ENCODE measurements at regions not wholly inside any gene's neighbourhood (a gene's known extent, or its start where the extent isn't known, plus 50 kb on each side); places are given as distances from the start of the nearest gene placed in this dataset.

DNA sequence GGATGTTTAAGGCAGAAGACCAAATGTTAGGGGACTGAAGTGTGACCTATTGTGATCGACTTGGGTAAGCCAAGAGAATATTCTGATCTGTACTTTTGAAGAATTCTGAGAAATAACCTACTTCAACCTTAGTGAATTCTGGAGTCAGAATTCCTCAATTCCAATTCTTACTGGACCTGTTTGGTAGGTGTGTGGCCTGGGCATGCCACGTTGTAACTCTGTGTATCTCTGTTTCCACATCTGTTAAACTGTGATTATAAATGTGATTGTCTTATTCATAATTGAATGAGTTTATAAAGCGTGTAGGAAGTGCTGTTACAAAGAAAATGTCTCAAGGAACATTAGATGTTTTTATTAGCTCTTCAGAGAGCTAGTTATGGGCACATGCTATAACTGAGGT is 64.5 kb downstream of the TUSC1 start:
- DNase-seq: no peak

DNA sequence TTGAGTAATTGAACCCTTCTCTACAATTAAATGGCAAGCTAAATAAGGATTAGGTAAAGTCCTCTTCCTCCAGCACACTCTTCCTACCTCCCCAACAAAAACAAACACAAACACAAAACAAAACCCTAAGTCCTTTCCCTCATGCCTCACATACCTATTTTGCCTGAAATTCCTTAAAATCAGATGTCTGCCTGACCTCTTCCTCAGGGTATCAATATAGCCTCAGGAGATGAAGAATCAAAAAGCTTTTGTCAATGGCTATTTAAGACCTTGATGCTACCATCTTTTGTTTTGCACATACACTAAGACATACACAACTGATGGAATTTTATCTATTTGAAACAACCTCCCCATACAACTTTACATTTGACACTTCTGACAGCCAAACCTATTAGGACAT is 75.1 kb downstream of the TUSC1 start:
- DNase-seq: no peak

DNA sequence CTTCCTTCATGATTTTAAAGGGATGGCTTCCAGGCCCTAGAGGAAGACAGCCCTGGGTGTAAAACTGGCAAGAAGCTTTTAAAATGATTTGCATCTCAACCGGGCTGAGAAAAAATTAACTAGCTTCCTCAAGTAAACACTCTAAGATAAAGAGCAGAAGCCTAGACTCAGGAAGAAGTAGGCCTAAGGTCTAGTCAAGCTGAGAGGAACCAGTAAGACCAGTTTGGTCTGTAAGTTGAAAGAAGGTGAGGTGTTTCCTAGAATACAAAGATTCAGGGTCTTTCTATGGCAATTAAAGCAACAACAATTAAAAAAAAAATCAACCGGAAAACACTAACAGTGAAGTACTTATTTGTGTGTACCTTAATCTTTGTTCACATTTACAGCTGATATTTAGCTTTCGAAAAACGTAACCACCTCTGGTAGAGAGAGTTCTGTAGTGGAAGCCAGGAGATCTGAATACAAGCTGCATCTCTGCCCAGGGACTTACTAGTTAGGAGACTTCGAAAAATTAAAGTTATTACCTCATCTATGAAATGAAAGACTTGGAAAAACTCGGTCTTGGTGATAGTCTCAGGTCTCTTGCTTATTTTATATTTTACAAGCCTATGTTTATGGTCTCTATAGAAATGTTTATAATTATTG is 75.7 kb downstream of the TUSC1 start:
- no peak for DNase-seq

DNA sequence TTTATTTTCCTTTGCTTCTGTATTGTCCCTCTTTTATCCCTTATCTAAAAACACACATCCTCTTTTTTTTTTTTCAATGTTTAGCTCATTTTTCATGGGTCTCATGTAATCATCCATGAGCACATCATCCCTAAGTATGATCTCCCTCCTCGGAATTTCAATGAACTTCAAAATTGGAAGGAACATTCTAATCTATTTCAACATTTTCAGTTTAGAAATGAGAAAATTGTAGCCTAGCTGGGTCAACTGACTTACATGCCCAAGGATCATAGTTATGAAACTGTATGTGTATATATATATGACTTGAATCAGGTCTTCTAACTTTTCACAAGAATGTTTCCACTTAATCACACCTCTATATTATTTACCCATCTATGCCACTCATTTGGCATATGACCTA is 77.7 kb downstream of the TUSC1 start:
- DNase-seq: no peak

DNA sequence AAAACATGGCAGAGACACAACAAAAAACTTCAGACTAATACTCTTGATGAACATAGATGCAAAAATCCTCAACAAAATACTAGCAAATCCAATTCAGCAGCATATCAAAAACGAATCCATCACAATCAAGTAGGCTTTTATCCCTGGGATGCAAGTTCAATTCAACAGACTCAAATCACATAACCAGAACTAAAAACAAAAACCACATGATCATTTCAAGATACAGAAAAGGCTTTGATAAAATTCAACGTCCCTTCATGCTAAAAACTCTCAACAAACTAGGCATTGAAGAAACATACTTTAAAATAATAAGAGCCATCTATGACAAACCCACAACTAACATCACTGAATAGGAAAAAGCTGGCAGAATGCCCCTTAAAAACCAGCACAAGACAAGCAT is 93.6 kb downstream of the TUSC1 start:
- no peak for DNase-seq

DNA sequence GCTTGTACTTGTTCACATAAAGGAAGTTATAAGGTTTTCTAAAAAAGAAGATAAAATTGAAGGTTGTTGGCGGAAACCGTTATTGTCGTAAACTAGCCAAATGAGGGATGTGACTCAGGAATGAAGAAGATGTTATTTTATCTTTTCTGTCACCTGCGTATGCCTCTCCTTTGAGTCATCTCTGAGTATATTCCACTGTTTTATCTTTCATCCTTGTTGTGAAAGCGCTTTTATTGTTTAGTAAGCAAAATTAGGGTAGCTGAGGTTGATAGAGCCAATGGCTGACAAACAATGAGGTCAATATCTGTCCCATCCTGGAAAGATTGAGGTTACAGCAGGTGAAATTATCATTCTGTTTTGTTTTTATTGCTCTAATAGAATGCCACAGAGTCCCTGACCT is 105.0 kb downstream of the TUSC1 start:
- DNase-seq: no peak

DNA sequence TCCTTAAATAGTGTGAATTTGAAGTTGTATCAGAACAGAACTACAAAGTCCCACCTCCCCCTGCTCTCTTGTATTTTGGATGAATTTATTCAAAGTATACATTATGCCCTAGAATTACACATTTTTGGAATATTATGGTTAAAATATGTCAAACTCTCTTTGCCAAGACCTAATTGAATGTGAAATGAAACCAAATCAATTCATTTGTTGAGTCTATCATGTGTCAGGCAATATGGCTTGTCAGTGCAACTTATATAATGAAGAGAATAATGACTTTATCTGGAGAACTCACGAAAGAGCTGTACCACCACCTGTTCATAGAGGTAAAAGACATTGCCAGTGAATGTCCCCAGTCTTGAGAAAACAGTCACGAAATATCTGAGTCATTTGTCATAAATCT is 106.8 kb downstream of the TUSC1 start:
- DNase-seq: no peak

DNA sequence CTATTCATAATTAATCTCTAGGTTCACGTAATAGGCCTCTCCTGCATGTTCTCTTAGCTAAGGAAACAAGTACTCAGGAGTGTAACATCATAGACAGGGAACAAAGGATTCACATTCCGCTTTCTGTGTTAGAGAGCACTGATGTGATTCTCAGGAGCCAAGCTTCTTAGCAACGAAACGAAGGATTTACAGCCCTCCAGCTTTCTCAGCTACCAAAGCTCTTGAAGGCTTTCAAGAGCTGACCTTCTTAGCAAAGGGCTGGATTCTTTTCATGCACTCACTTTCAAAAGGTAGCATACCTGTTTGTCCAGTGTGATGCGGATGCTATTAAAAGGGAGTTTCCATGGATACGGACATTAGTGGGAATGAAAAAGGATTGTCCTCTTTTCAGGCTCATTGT is 107.4 kb downstream of the TUSC1 start:
- DNase-seq: no peak

DNA sequence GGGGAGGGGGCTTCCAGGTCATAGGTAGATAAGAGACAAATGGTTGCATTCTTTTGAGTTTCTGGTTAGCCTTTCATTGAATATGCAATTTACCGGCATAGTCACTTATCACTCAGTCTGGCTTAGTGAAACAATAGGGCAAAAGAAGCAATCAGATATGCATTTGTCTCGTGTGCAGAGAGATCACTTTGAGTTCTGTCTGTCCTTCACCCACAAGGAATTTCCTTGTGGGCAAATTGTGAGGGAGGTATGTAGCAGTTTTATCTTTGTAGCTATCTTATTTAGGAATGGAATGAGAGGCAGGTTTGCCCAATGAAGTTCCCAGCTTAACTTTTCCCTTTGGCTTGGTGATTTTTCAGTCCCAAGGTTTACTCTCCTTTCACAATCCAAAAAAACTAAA is 116.1 kb downstream of the TUSC1 start:
- no peak for DNase-seq

DNA sequence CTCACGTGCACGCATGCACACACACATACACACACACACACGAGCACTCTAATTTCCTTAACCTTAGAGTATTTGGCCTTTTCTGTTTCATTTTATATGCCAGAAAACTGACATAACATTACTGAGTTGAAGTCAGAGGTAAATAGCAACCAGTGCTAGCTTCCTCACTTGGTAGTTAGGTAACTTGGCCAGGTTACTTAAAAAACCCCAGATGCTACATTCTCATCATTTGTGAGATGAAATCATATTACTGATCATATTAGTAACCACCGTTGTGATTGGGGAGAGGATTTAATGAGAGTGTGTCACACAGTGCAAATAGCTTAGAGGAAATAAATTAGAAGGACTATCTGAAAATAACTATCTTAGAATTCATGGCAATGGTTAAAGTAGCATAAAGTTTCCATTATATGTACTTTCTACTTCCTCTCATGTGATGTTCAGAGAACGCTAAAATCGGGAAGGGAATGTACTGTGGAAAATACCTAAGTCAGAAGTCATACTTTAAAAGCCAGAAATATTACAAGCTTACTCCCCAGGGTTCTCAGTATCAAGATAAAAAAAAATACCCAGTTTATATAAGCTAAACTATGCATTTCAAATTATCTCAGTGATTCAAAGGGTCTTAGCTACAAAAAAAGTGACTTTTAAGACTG is 120.5 kb downstream of the TUSC1 start:
- DNase-seq: no peak

DNA sequence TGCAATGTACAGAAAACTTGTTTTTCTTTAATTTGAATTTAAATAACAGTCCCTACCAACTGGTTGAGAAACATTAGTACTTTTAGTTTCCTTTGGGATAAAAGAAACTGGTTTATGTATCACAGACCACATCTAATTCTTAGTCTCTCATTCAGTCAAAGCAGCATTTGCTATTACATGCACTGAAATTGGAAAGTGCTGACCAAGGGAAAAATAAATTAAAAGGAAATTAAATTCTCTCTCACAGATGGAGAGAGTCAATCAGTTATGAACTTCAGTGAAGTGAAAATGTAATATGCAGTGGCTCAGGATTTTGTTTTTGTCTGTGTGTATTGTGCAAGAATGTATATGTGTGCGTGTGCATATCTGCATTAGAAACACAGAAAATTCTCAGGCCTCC is 121.7 kb downstream of the TUSC1 start:
- no peak for DNase-seq

DNA sequence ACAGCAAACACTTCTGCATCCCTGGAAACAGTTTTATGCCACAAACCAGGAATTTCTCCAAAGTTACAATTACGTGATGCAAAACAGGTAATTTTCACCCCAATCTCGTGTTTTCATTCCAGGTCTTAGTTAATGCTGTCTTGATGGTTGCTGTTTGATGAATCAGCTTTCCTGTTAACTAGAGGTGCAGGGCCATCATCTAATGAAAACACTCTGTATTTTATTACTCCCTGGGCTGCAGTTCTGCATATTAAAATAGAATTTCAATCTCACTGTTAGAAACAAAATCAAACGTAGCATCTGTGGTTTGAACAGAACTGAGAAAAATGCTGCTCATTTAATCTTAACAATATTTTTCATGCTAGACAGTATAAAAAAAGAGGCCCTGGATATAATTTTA is 129.4 kb downstream of the TUSC1 start:
- DNase-seq: no peak

DNA sequence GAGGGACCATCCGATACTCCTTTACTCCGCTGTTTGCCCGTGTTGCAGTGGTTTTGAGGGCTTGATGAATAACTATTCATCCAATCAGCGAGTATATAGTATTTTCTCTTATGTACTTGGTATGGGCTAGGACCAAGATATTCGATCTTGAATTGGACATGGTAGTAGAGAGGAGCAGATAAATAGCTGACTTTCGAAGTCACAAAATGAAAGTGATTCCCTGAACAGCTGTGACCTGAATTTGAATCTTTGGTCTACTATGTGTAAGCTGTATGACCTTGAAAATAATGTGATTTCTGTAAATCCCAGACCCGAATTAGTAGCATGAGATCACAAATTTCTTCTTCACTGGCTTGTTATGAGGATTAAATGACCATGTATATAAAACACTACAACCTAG is 134.4 kb downstream of the TUSC1 start:
- DNase-seq: no peak

DNA sequence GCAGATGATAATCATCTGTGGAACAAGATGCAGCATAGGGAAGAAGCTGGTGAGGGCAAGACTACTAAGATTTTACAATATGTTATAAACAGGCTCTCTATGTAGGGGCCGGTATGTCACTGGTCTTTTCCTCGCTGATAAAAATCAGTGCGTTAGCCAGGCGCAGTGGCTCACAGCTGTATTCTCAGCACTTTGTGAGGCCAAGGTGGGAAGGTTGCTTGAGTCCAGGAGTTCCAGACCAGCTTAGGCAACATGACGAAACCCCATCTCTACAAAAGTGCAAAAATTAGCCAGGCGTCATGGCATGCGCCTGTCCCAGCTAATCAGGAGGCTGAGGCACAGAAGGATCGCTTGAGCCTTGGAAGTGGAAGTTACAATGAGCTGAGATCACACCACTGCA is 135.9 kb downstream of the TUSC1 start:
- no peak for DNase-seq

DNA sequence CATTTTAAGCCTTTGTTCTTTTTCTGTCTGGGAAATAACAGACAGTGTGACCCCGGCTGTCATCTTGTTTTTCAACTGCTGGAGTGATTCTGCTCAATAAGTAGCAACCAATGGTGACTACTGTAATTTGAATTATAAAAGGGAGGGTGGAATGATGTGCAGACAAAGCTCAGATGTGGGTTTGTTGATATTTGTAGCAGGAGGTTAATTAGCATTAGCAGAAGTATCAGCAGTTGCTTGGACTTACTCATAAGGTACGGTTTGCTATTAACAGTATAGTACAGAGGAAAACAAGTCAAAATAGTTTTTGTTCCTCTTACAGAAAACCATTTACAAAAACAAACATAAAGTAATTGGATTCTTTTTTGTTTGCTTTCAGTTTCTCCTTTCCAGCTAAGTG is 140.4 kb downstream of the TUSC1 start:
- no peak for DNase-seq

DNA sequence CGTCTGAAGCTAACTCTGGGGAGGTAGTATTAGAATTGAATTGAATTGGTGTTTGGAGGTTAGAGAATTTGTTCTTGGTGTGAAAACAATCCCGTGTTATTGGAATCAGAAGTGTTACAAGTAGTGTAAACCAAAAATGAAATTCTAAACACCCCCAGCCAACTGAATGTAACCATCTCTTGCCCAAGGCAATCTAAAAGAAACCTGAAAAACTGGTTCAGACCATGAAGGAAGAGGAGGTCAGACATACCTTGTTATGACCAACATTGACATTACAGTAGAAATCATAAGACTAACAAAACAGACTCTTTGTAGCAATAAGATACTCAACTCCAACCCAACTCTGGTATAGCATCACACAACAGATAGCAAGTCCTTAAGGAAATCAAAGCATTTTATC is 159.0 kb downstream of the TUSC1 start:
- DNase-seq: no peak

DNA sequence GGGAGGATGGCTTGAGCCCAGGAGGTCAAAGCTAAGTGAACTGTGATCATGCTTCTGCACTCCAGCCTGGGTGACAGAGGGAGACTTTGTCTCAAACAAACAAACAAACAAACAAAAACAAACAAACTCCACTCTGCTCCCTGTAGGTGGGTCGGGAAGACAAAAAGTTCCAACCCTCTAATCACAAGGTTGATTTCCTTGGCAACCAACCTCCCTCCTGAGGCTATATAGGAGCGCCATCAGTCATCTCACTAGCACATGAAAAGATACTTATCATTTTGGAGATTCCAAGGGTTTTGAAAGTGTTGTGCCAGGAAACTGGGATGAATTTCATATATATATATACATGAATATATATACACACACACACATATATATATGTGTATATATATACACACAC is 160.5 kb downstream of the TUSC1 start:
- no peak for DNase-seq

DNA sequence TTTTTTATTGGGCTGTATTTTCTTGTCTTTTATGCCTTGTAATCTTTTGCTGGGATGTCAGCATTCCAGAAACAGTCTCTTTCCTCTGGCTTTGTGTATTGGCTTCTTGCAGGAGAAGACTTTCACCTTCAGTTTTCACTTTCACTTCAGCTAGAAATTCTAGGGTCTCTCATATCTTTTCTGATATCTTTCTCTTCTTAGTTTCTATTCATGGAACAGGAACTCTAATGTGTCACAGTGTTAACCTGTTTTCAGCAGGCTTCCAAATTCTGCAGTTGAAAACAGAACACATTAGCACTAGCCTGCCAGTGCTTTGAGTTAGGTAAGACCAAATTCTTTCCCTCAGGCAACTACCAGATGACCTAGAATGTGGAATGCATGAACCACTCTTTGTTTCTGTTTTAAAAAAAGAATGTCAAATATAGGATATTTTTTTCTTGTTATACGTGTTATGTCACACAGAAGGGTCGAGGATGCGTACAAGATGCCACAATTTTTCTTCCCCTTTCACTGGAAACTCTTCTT is 164.7 kb downstream of the TUSC1 start:
- DNase-seq: no peak

DNA sequence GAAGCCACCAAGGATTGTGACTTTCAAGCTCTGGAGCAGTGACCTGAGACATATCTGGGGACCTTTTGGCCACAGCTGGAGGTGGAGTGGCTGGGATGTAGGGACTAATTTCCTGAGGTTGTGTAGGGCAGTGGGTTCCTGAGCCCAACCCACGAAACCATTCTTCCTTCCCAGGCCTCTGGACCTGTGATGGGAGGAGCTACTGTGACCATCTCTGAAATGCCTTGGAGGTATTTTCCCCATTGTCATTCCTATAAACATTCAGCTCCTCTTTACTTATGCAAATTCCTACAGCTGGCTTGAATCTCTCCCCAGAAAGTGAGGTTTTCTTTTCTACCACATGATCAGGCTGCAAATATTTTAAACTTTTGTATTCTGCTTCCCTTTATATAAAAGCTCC is 172.6 kb downstream of the TUSC1 start:
- no peak for DNase-seq

DNA sequence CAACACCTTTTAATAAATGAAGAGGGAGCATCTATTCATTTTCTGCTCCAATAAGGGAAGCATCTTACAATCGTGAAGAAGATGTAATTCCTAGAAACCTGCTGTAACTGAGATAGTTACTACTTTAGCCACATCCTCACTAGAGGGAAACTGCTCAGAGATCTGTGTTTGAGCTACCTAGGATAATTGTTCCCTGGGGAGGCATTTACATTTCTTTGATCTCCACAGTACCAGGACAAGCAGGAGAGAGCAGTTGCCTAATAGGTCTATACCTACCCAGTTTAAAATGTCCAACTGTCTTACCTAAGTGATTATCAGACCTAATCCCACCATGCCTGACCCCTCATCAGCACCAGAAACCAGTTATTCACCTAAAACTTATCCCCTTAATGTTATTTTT is 196.9 kb downstream of the TUSC1 start:
- no peak for DNase-seq

DNA sequence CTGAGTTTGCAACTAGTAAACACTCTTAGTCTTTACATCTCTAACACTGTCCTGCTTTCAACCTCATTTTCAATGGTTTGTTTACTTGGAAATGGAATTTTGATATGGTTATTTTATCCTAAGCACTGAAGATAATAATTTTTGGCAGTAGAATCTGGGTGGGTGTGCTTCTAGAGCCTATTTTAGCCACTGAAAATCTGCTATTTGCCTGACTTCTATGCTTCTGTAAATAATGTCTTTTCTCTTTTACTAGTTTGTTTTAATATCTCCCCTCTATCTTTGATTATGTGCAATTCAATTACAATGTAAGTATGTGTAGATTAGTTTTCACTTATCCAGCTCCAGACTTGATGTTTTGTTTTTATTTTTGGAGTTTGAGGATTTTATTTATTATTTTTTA is 197.5 kb downstream of the TUSC1 start:
- DNase-seq: no peak

DNA sequence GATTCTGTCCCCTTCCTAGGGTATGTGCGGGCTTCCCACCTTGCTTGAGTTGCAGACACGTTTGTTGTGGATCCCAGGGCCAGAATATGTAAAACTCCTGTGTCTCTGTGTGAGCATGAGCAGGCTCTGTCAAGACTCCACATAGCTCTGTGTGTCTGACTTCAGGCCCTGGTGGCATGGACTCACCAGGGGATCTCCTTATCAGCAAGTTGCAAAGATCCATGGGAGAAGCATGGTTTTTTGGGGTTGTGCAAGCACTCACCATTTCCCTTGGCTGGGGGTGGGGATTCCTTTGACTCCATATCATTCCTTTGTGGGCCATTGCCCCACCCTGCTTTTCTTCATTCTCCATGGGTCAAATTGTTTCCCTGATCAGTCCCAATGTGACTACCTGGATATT is 205.6 kb downstream of the TUSC1 start:
- no peak for DNase-seq

DNA sequence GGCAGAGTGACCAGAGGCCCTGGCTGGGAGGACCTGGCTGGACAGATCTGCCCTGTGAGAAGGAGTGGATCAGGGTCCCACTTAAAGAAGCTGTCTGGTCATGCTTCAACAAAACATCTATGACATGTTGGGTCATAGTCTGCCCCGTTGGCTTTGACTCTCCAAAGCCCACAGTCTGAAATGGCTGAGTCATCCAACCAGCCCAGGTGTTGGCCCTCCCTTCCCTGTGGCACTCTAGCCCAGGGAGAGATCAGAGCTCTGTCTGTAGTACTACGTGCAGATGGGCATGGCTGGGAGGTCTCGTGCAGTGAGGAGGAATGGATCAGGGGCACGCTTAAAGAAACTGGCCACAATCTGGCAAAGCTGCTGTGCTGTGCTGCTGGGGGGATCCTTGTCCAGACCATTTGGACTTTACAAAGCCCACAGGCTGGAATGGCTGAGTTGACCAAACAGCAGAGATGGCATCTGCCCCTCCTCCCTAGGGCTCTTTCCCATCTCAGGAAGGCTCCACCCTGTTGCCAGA is 206.1 kb downstream of the TUSC1 start:
- no peak for DNase-seq

DNA sequence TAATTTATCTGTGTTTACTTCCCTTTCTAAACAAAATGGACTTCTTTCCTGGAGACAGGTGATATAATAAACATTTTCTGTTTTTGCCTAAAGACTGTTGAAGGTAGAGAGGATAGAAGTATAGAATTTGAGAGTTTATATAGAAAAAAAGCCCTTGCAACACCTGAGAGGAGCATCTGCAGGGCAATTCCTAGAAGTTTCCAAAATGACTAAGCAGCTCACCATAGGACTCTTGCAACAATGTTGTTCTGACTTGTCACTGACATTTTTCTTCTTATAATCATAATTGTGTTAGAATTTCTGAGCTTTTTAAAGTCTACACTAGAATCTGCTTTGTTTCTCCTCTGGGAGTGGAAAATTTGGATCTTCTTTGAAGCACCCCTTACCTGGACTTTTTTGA is 216.8 kb downstream of the TUSC1 start:
- no peak for DNase-seq
